Lung (tissue), 11 donors: ENCODE measurements at regions not wholly inside any gene's neighbourhood (a gene's known extent, or its start where the extent isn't known, plus 50 kb on each side); places are given as distances from the start of the nearest gene placed in this dataset.

Experiments used
- ATAC-seq: fragments of 200-7000 bp; cut with Tn5 transposase; one replicate; pipeline ENCODE4 v1.9.1; 2020; ENCODE audit warnings: moderate number of reproducible peaks; ENCODE audit not compliant: insufficient read depth, low FRiP score
- DNase-seq, 3 donors: peaks; one replicate each; pipeline ENCODE4 v3.0.0-alpha.2; 2013 to 2017
- H3K27ac ChIP-seq, 2 donors: one replicate each; pipeline ENCODE4 v1.5.1; 2013; ENCODE audit warnings: mild to moderate bottlenecking in 2 of 2, moderate library complexity in 2 of 2, control low read depth in 1 of 2, inconsistent platforms in 1 of 2, low read depth in 1 of 2, low read length in 1 of 2
- H3K27me3 ChIP-seq, 3 donors: one replicate each; pipeline ENCODE4 v1.5.1; 2013; ENCODE audit warnings: low read length in 2 of 3; ENCODE audit not compliant: control insufficient read depth in 3 of 3, insufficient read depth in 3 of 3
- H3K36me3 ChIP-seq, 4 donors: one replicate each; pipeline ENCODE4 v1.5.1; 2013; ENCODE audit warnings: low read length in 4 of 4, mild to moderate bottlenecking in 1 of 4, moderate library complexity in 1 of 4; ENCODE audit not compliant: control insufficient read depth in 4 of 4, insufficient read depth in 4 of 4
- H3K4me1 ChIP-seq, 5 donors: one replicate each; pipeline ENCODE4 v1.5.1; 2013; ENCODE audit warnings: low read length in 5 of 5, mild to moderate bottlenecking in 2 of 5, moderate library complexity in 1 of 5; ENCODE audit not compliant: control insufficient read depth in 5 of 5, insufficient read depth in 5 of 5
- H3K4me3 ChIP-seq: one replicate; pipeline ENCODE4 v1.5.1; 2013; ENCODE audit warnings: mild to moderate bottlenecking, control low read depth, moderate library complexity
- H3K9ac ChIP-seq, 2 donors: one replicate each; pipeline ENCODE4 v1.5.1; 2013; ENCODE audit warnings: low read length in 2 of 2, control low read depth in 1 of 2; ENCODE audit not compliant: insufficient read depth in 1 of 2
- H3K9me3 ChIP-seq, 4 donors: one replicate each; pipeline ENCODE4 v1.5.1; 2013; ENCODE audit warnings: low read length in 3 of 4, mild to moderate bottlenecking in 1 of 4, moderate library complexity in 1 of 4; ENCODE audit not compliant: control insufficient read depth in 4 of 4, insufficient read depth in 3 of 4
- WGBS, 2 donors: extraction: QIAGEN DNeasy Blood & Tissue Kit; methylation state at CpG; one replicate each; pipeline ENCODE4 v1.1.7; 2013; 5-methylcytosine and 5-hydroxymethylcytosine counted together
- TF ChIP-seq, protein P1 (sequence below): IDR thresholded peaks from 2 replicates; pipeline ENCODE4 v1.5.1; 2012; ENCODE audit warnings: mild to moderate bottlenecking; ENCODE audit errors: control extremely low read depth, extremely low read depth
- donor health status: control.
- donor health status: control.
- donor health status: Bipolar disorder and iron deficiency.
- donor health status: healthy.
- donor health status: DM: yes; HTN: yes; CAD: no.

DNA sequence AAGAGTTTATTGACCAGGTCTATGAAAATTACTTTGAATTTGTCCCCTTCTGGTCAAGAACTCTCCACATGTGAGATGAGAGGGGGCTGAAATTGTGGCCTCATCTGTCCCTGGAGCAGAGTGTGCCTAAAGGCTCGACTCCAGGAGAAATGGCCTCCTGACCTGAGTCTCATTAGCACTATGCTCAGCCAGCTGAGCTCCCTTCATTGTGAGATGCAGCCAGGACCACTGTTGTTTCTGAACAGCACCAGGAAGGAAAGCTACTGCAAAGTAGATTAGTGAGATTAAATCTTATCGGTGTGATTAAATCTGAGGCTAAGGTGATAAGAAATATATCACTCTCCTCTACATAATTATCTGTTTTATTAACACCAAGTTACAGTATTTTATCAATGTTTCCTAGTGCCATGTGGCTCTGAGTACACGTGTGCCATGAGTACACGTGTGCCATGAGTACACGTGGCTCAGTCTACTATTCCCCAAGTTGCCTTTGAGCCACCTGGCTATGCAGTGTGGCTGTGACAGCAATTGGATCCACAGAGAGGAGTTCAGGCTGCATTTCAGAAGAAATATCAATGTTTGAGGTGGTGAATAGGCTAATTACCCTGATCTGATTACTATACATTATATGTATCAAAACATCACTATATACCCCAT is 126.9 kb downstream of the IPMK start:
- no peak for ATAC-seq
- TF ChIP-seq, protein P1, sequence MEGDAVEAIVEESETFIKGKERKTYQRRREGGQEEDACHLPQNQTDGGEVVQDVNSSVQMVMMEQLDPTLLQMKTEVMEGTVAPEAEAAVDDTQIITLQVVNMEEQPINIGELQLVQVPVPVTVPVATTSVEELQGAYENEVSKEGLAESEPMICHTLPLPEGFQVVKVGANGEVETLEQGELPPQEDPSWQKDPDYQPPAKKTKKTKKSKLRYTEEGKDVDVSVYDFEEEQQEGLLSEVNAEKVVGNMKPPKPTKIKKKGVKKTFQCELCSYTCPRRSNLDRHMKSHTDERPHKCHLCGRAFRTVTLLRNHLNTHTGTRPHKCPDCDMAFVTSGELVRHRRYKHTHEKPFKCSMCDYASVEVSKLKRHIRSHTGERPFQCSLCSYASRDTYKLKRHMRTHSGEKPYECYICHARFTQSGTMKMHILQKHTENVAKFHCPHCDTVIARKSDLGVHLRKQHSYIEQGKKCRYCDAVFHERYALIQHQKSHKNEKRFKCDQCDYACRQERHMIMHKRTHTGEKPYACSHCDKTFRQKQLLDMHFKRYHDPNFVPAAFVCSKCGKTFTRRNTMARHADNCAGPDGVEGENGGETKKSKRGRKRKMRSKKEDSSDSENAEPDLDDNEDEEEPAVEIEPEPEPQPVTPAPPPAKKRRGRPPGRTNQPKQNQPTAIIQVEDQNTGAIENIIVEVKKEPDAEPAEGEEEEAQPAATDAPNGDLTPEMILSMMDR, result no peak
- H3K9me3 ChIP-seq, result peaks cover 0 to 3% (median 0%) of the 10 kb centered on the region in 4 donors

DNA sequence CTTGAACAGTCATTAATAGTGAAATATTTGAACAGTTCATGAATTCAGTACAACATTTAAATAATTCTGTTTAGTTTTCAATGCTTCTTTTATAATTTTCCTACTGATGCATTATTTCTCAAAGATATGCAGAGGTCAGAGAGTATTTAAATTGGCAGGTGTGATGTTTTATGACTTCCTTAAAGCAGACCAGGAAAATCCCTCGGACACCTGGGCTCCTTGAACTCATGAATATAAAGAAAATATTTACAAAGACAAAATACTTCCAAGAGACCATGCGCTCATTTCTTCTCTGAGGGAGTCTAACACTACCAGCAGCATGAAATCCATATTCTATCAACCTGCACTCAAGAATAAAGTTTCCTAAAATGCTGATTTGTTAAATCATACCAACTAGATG is 127.6 kb downstream of the IPMK start:
- H3K9me3 ChIP-seq, result peaks cover 0 to 3% (median 0%) of the 10 kb centered on the region in 4 donors
- no peak overlapping the region for H3K4me3 ChIP-seq
- H3K36me3 ChIP-seq, result no peaks in the 10 kb centered on the region
- TF ChIP-seq, protein P1, result no peak
- no peak overlapping the region for H3K9ac ChIP-seq
- 78 to 83% methylated on average over 2 of the region's 2 CpGs for WGBS, 2 donors
- H3K27me3 ChIP-seq, result no peaks in the 10 kb centered on the region
- DNase-seq, result no peak
- no peaks in the 10 kb centered on the region for H3K4me1 ChIP-seq
- ATAC-seq, result no peak
- no peak overlapping the region for H3K27ac ChIP-seq

More for the DNA sequence above, 126.9 kb downstream of the IPMK start:
- H3K9ac ChIP-seq, result no peak overlapping the region
- DNase-seq, result no peak
- 61 to 83% methylated on average over 5 of the region's 5 CpGs for WGBS, 2 donors
- no peaks in the 10 kb centered on the region for H3K36me3 ChIP-seq
- no peaks in the 10 kb centered on the region for H3K4me1 ChIP-seq
- no peak overlapping the region for H3K27ac ChIP-seq
- H3K27me3 ChIP-seq, result no peaks in the 10 kb centered on the region
- H3K4me3 ChIP-seq, result no peak overlapping the region

DNA sequence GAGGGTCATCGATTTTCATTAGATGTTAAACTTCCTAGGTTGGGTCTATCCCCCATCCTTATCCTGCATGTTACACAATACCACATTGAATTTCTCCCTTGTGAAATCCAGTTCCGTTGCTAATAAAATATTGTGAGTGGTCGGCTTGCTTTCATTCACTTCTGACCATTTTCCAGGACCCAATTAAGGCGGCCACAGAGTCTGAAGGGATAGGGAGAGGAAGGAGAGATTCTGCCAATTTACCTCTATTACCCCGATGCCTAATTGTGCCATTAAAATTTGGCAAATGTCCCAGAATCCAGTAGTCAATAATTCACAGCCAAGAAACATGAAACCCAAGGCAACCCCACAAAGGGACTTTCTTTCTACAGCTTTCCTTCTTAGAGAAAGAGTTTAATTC is 129.9 kb downstream of the IPMK start:
- Histone ChIP-seq H3K27me3 (no peaks in the 10 kb centered on the region), H3K4me3 (no peak overlapping the region), H3K4me1 (no peaks in the 10 kb centered on the region), H3K9me3 (no peaks in the 10 kb centered on the region), H3K9ac (no peak overlapping the region), H3K36me3 (no peaks in the 10 kb centered on the region), H3K27ac (no peak overlapping the region)
- 63 to 74% methylated on average over 5 of the region's 5 CpGs for WGBS, 2 donors
- no peak for ATAC-seq
- DNase-seq, result no peak
- TF ChIP-seq, protein P1, result no peak
